ENCODE measurements at regions not wholly inside any gene's neighbourhood (a gene's known extent, or its start where the extent isn't known, plus 50 kb on each side); places are given as distances from the start of the nearest gene placed in this dataset.

DNA sequence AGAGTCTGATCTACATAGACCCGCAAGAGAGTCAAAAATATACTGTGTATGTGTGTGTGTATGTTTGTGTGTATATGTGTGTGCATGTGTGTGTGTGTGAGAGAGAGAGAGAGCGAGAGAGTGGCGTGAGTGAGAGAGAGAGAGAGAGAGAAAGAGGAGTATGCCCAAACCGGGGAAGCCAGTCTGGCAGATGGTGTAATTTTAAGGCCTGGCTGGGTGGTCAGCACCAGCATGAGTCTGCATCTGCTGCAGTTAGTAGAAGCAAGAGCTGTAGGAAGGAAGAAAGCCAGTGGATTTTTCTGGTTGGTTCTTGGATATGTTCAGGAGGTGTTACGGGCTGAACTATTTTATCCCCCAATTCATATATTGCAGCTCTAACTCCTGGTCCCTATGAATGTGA is 75.2 kb downstream of the ACTBL2 start:
- Histone ChIP-seq H3K9ac (ENCODE audit: extremely low read depth, low read length, poor library complexity, severe bottlenecking) (no peak overlapping the region), H3K9me3 (ENCODE audit: control insufficient read depth, low read length) (no peaks in the 10 kb centered on the region), H3K27ac (ENCODE audit: low read depth, low read length) (no peak overlapping the region), H3K4me1 (ENCODE audit: control insufficient read depth, insufficient read depth, low read length) (no peaks in the 10 kb centered on the region), H3K4me3 (ENCODE audit: low read length) (no peak overlapping the region), H3K36me3 (ENCODE audit: control insufficient read depth, insufficient read depth, low read length) (no peaks in the 10 kb centered on the region), H3K27me3 (ENCODE audit: control insufficient read depth, insufficient read depth, low read length, poor library complexity, severe bottlenecking) (no peaks in the 10 kb centered on the region)
- Mint-ChIP-seq H3K27me3 (ENCODE audit: insufficient read depth) (no peaks in the 10 kb centered on the region), H3K4me3 (no peak overlapping the region), H3K27ac (no peak overlapping the region), H3K9me3 (no peaks in the 10 kb centered on the region), H3K4me1 (no peaks in the 10 kb centered on the region), H3K36me3 (ENCODE audit: low read depth) (no peaks in the 10 kb centered on the region)
- 81 to 91% methylated on average over 3 to 4 of the region's 5 CpGs for WGBS, 2 experiments (ENCODE audit: insufficient coverage in 1 of 2, insufficient read length in 1 of 2)
- DNase-seq, result no peak
- TF ChIP-seq, protein P1, sequence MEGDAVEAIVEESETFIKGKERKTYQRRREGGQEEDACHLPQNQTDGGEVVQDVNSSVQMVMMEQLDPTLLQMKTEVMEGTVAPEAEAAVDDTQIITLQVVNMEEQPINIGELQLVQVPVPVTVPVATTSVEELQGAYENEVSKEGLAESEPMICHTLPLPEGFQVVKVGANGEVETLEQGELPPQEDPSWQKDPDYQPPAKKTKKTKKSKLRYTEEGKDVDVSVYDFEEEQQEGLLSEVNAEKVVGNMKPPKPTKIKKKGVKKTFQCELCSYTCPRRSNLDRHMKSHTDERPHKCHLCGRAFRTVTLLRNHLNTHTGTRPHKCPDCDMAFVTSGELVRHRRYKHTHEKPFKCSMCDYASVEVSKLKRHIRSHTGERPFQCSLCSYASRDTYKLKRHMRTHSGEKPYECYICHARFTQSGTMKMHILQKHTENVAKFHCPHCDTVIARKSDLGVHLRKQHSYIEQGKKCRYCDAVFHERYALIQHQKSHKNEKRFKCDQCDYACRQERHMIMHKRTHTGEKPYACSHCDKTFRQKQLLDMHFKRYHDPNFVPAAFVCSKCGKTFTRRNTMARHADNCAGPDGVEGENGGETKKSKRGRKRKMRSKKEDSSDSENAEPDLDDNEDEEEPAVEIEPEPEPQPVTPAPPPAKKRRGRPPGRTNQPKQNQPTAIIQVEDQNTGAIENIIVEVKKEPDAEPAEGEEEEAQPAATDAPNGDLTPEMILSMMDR (conservative IDR thresholded peaks at IDR 0.05), result no peak

DNA sequence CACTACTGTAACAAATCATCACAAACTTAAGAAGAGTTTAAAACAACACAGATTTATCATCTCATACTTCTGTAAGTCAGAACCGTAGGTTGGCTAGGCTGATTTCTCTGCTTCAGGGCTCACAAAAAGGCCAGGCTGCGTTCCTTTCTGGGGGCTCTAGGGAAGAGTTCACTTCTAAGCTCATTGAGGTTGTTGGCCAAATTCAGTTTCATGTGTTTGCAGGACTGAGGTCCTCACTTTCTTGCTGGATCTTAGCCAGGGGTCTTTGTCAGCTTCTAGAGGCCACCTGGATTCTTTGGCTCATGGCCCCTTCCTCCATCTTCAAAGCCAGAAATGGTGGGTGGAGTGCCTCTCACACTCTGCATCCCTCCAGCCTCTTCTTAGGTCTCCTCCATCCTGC is 76.0 kb downstream of the ACTBL2 start:
- no peaks in the 10 kb centered on the region for H3K36me3 ChIP-seq (ENCODE audit: control insufficient read depth, insufficient read depth, low read length)
- no peak overlapping the region for H3K27ac ChIP-seq (ENCODE audit: low read depth, low read length)
- H3K9ac ChIP-seq (ENCODE audit: extremely low read depth, low read length, poor library complexity, severe bottlenecking), result no peak overlapping the region
- 85 to 96% methylated on average over 2 of the region's 2 CpGs for WGBS, 2 experiments (ENCODE audit: insufficient coverage in 1 of 2, insufficient read length in 1 of 2)
- H3K27ac Mint-ChIP-seq, result no peak overlapping the region
- H3K9me3 ChIP-seq (ENCODE audit: control insufficient read depth, low read length), result no peaks in the 10 kb centered on the region
- H3K36me3 Mint-ChIP-seq (ENCODE audit: low read depth), result no peaks in the 10 kb centered on the region
- no peaks in the 10 kb centered on the region for H3K9me3 Mint-ChIP-seq
- no peaks in the 10 kb centered on the region for H3K27me3 ChIP-seq (ENCODE audit: control insufficient read depth, insufficient read depth, low read length, poor library complexity, severe bottlenecking)
- no peak for DNase-seq
- no peaks in the 10 kb centered on the region for H3K4me1 Mint-ChIP-seq
- TF ChIP-seq, protein P1 (conservative IDR thresholded peaks at IDR 0.05), result no peak
- H3K4me3 ChIP-seq (ENCODE audit: low read length), result no peak overlapping the region
- no peaks in the 10 kb centered on the region for H3K4me1 ChIP-seq (ENCODE audit: control insufficient read depth, insufficient read depth, low read length)
- H3K4me3 Mint-ChIP-seq, result no peak overlapping the region
- no peaks in the 10 kb centered on the region for H3K27me3 Mint-ChIP-seq (ENCODE audit: insufficient read depth)

DNA sequence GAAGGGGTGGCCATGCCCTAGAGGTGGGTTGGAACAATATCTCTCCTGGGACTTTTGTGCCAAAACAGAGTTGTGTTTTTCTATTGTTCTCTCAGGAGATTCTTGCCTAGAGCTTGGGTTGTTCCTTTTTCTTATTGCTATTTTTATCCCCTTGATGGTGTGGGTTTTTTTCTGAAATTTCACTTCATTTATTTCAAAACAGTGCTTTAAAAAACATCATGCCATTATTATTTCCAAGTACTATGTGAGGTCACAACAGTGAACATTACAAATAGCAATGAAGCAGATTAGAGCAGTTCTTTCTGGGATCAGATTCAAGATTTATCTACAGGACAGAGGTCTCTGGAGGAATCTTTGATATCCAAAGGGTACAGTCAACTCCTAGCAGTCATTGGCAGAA is 76.6 kb downstream of the ACTBL2 start:
- TF ChIP-seq, protein P1 (conservative IDR thresholded peaks at IDR 0.05), result no peak
- Histone ChIP-seq H3K9ac (ENCODE audit: extremely low read depth, low read length, poor library complexity, severe bottlenecking) (no peak overlapping the region), H3K4me3 (ENCODE audit: low read length) (no peak overlapping the region), H3K36me3 (ENCODE audit: control insufficient read depth, insufficient read depth, low read length) (no peaks in the 10 kb centered on the region), H3K4me1 (ENCODE audit: control insufficient read depth, insufficient read depth, low read length) (no peaks in the 10 kb centered on the region), H3K9me3 (ENCODE audit: control insufficient read depth, low read length) (no peaks in the 10 kb centered on the region), H3K27ac (ENCODE audit: low read depth, low read length) (no peak overlapping the region), H3K27me3 (ENCODE audit: control insufficient read depth, insufficient read depth, low read length, poor library complexity, severe bottlenecking) (no peaks in the 10 kb centered on the region)
- H3K27me3 Mint-ChIP-seq (ENCODE audit: insufficient read depth), result no peaks in the 10 kb centered on the region
- no peaks in the 10 kb centered on the region for H3K36me3 Mint-ChIP-seq (ENCODE audit: low read depth)
- no peaks in the 10 kb centered on the region for H3K4me1 Mint-ChIP-seq
- no peak overlapping the region for H3K4me3 Mint-ChIP-seq
- H3K9me3 Mint-ChIP-seq, result no peaks in the 10 kb centered on the region
- no peak overlapping the region for H3K27ac Mint-ChIP-seq
- no peak for DNase-seq
